MCF 10A (cell line): ENCODE measurements at regions not wholly inside any gene's neighbourhood (a gene's known extent, or its start where the extent isn't known, plus 50 kb on each side); places are given as distances from the start of the nearest gene placed in this dataset.

Experiments used
- BruUV-seq: library from RNA; stranded (reverse); fragments of 400-500 nt; replicated peaks from 2 replicates; lab custom pipeline; 2021; lab: Mats Ljungman, UMichigan
- CTCF ChIA-PET: fragments of 300-600 bp; sonication (Branson Sonifier 250); formaldehyde crosslinking; extraction: SDS; loops from one replicate; lab custom pipeline; 2021; ENCODE audit warnings: antibody characterized with exemption, inconsistent platforms; lab: Yijun Ruan, JAX
- POLR2A ChIA-PET: fragments of 300-600, 350-650 bp; sonication (Branson Sonifier 250); formaldehyde crosslinking; extraction: SDS; loops from one replicate; lab custom pipeline; 2020; ENCODE audit warnings: antibody characterized with exemption, inconsistent platforms; lab: Yijun Ruan, JAX
- DNase-seq: peaks from one replicate; pipeline ENCODE4 v3.0.0-alpha.2; 2018; ENCODE audit not compliant: unreplicated experiment
- H3K27ac Mint-ChIP-seq: one replicate; pipeline ENCODE4 v1.8.0; 2022; ENCODE audit warnings: mild to moderate bottlenecking, low read depth, mixed read lengths; ENCODE audit not compliant: unreplicated experiment
- H3K27me3 Mint-ChIP-seq: one replicate; pipeline ENCODE4 v1.8.0; 2022; ENCODE audit warnings: mixed read lengths; ENCODE audit not compliant: insufficient read depth, unreplicated experiment
- H3K36me3 Mint-ChIP-seq: one replicate; pipeline ENCODE4 v1.8.0; 2022; ENCODE audit warnings: mild to moderate bottlenecking, moderate library complexity, mixed read lengths; ENCODE audit not compliant: insufficient read depth, unreplicated experiment
- H3K4me1 Mint-ChIP-seq: one replicate; pipeline ENCODE4 v1.8.0; 2022; ENCODE audit warnings: mixed read lengths; ENCODE audit not compliant: insufficient read depth, unreplicated experiment
- H3K4me3 Mint-ChIP-seq: one replicate; pipeline ENCODE4 v1.8.0; 2022; ENCODE audit warnings: mild to moderate bottlenecking, moderate library complexity, mixed read lengths; ENCODE audit not compliant: unreplicated experiment
- H3K9me3 Mint-ChIP-seq: one replicate; pipeline ENCODE4 v1.8.0; 2022; ENCODE audit warnings: mixed read lengths; ENCODE audit not compliant: unreplicated experiment
- CTCF ChIP-seq: fragments of 200-600 bp; IDR thresholded peaks from one replicate; pipeline ENCODE4 v1.8.0; 2022; ENCODE audit warnings: antibody characterized with exemption, mild to moderate bottlenecking; ENCODE audit not compliant: unreplicated experiment
- intact Hi-C: fragments of 100-400 bp; cut with micrococcal nuclease; formaldehyde crosslinking; loops from 2 replicates; pipeline ENCODE4 v1.14.1; 2022

- intact Hi-C loops: no loop called here
- Mint-ChIP-seq H3K27ac (no peak overlapping the region), H3K27me3 (peaks cover 70% of the 10 kb centered on the region), H3K4me1 (no peaks in the 10 kb centered on the region), H3K9me3 (no peaks in the 10 kb centered on the region), H3K36me3 (no peaks in the 10 kb centered on the region), H3K4me3 (no peak overlapping the region)
- TF ChIP-seq CTCF: no peak
- ChIA-PET CTCF (interaction anchor here (0.6 kb wide), 2 partner anchors 28 to 262 kb away, joined by 4 to 5 read pairs; no protein-coding TSS in a partner anchor), POLR2A (interaction anchor here (0.7 kb wide), 1 partner anchor 311 kb away, joined by 3 read pairs; no protein-coding TSS in a partner anchor)
- DNase-seq: no peak
- BruUV-seq: no TSS peak
Observed at GRCh38 chr17:77898521-77899434, 59.7 kb upstream of the TNRC6C start.

- Mint-ChIP-seq H3K36me3 (no peaks in the 10 kb centered on the region), H3K4me3 (no peak overlapping the region), H3K27ac (no peak overlapping the region), H3K9me3 (no peaks in the 10 kb centered on the region), H3K4me1 (no peaks in the 10 kb centered on the region), H3K27me3 (peaks cover 78% of the 10 kb centered on the region)
- ChIA-PET POLR2A (no interaction called here), CTCF (interaction anchor here (0.6 kb wide), 1 partner anchor 27 kb away, joined by 4 read pairs; no protein-coding TSS in a partner anchor)
- TF ChIP-seq CTCF: no peak
- intact Hi-C loops: no loop called here
- BruUV-seq: no TSS peak
- no peak for DNase-seq
Observed at GRCh38 chr17:77899498-77899897, 59.0 kb upstream of the TNRC6C start.

GRCh38 chr17:77901481-77901880 is 57.0 kb upstream of the TNRC6C start:
- no peak for TF ChIP-seq CTCF
- Mint-ChIP-seq H3K27ac (no peak overlapping the region), H3K9me3 (no peaks in the 10 kb centered on the region), H3K4me1 (no peaks in the 10 kb centered on the region), H3K4me3 (no peak overlapping the region), H3K36me3 (no peaks in the 10 kb centered on the region), H3K27me3 (peaks cover 98% of the 10 kb centered on the region)
- BruUV-seq: no TSS peak
- CTCF ChIA-PET: interaction anchor here (0.7 kb wide), 1 partner anchor 236 kb away, joined by 3 read pairs; no protein-coding TSS in a partner anchor
- intact Hi-C loops: no loop called here
- POLR2A ChIA-PET: no interaction called here
- no peak for DNase-seq

- Mint-ChIP-seq H3K36me3 (no peaks in the 10 kb centered on the region), H3K9me3 (no peaks in the 10 kb centered on the region), H3K4me3 (no peak overlapping the region), H3K27me3 (peaks cover 100% of the 10 kb centered on the region), H3K27ac (no peak overlapping the region), H3K4me1 (no peaks in the 10 kb centered on the region)
- intact Hi-C loops: no loop called here
- no peak for TF ChIP-seq CTCF
- no peak for DNase-seq
- ChIA-PET POLR2A (no interaction called here), CTCF (interaction anchor here (0.5 kb wide), 1 partner anchor 15 kb away, joined by 3 read pairs; no protein-coding TSS in a partner anchor)
- no TSS peak for BruUV-seq
Observed at GRCh38 chr17:77905266-77905665, 53.2 kb upstream of the TNRC6C start.
